HG02588 (cell line): ENCODE measurements at regions not wholly inside any gene's neighbourhood (a gene's known extent, or its start where the extent isn't known, plus 50 kb on each side); places are given as distances from the start of the nearest gene placed in this dataset.

Experiments
- ATAC-seq: cut with Tn5 transposase; IDR thresholded peaks from one replicate; pipeline ENCODE4 v1.9.1; 2021; ENCODE audit warnings: mild to moderate bottlenecking, moderate library complexity; ENCODE audit not compliant: unreplicated experiment

GRCh38 chr1:54497338-54497737 lies 50.7 kb upstream of the ACOT11 start:
- no peak for ATAC-seq

DNA sequence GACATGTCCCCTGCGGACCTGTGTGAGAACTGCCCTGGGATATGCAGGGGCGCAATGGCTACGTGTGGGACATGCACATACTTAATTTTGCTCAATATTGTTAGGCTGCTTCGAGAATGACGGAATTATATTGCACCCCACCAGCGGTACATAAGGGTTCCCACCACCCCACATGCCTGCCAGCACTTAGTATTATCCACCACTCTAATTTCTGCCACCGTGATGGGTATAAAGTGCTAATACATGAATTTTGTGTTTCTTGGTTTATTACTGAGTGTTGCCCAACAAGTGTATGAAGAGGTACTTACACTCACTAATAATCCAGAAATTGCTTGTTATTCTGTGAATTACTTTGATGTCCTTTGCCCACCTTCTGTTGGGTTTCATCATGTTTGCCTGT lies 52.1 kb upstream of the ACOT11 start:
- ATAC-seq, result no peak

DNA sequence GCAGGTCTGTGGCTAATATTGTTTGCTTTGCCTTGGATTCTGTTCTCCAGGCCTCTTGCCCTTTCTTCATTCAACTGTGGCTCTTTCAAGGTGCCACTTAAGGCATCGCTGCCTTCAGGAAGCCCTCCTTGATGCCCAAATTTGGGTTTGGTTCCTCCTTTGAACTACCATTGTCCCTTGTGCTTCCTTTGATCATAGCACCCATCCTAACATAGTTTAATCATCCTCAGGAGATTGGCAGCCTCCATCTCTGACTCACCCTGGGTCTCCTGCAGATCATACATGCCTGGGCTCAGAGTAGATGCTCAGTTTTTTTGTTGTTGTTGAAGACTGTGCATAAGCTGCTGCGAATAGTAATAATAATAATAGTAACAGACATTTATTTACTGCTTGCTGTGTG lies 54.4 kb upstream of the ACOT11 start:
- no peak for ATAC-seq

GRCh38 chr1:54490361-54491248 lies 57.4 kb upstream of the ACOT11 start:
- ATAC-seq, result no peak

DNA sequence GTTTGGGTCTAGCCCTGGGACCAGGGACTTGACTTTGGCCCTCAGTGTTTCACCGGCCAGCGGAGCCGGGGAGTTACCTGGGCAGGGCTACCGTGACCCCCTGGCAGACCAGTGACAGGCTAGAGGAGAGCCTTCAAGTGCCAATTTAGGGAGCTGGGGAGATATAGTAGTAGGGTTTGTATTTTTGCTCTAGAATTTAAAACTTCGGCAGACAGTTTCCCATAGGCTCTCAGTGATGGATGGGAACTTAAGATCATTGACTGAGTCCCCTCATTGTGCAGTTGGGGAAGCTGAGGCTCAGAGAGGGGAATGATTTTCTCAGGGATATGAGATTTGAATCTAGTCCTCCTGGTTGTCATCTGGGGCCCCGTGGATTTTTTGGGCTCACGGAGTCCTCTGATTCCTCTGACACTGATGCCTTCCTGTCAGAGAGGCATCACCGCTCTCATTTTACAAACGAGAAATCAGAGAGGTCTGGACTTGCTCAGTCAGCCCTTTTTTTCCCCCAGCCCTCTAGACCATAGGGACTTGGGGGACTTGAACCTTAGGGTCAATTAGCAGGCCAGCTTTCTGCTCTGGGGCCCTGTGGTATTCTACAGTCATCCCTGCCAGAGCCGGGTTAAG lies 58.3 kb upstream of the ACOT11 start:
- ATAC-seq, result no peak

DNA sequence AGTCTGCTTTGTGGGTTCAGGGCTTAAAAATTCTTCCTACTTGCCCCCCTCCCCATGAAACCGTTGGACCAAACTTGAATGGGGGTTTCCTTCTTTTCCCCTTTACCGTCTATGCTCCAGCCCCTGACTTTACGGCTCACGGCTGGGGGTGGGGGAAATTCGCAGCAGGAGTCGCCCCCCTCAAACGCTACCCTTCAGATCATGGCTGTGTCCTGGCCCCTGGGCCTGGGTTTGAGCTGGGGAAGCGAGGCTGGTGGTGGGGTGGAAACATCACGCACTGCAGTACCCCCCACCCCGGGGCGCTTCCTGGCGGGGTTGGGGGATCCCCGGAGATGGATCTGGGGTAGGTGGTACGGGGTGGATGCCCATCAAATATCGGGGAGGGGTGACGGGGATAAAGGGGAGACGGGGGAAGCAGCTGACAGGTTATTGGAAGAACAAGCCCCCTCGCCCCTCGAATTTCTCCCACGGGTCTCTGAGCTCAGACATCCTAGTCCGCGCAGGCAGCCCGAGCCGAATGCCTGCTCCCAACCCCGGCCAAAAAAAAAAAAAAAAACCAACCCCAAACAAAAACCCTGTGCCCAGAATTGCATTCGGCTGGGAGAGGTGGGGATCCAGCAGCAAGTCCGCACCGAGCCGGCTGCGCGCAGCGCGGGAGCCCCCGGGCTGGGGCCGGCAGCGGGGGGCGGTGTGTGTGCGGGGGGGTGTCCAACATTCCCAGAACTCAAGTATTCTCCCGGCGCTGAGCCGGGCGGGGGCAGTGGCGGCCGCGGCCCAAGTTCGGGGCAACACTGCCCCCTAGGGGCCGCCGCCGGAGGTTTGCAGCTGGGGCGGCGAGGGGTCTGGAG lies 59.0 kb upstream of the ACOT11 start:
- peak; percentile 69 for ATAC-seq

DNA sequence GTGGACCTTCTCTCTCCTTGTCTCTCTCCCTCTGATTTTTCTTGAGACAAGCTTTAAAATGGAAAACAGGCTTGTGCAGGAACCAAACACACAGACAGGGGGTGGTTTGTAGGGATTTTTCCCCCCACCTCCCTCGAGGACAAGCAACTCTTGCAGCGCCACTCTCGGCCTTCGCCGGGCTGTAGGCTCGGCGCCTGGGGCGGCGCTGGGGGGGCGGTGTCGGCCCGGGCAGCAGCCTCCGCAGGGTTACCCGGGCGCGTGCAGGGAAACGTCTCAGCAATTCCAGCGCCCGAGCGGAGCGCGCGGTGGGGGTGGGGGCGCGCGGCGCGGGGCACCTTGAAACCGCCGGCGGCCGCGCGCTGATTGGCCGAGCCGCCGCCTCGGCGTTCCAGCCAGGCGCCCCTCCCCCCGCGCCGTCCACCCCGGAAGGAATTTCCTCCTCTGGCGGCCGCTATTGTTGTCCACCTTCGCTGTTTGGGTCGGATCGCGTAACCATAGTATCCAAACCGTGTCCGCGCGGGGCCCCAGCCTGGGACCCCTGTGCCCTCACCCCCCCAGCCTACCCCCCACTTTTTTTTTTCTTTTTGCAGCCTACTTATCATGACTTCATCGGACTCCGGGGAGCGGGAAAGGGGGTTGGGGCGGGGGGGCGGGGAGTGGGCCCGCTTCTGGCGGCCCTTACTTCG lies 59.8 kb upstream of the ACOT11 start:
- ATAC-seq, result peak; percentile 49

DNA sequence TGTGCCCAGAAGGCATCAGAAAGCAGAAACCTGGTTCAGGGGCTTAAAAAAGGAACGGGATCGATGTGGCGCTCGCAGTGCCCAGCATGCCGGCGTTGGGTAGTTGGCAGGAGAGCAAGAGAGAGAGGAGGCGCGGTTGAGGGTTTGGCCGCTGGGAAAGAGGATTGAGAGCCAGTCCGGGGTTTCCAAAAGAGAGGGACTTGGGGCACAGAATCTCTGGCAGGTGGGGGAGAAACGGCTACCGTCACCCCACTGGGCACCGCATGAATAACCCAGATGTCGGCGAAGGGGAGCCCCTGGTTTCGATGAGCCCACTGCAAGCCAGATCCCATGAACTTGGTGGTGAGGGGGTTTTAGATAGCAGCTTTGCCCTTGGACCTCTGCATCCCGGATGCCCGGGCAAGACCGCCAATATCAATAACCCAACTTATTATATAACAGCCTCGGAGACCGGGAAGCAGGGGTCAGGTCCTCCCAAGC lies 60.4 kb upstream of the ACOT11 start:
- ATAC-seq, result no peak

- ATAC-seq, result no peak
Measured at GRCh38 chr1:54486907-54487306, 61.1 kb upstream of the ACOT11 start.

DNA sequence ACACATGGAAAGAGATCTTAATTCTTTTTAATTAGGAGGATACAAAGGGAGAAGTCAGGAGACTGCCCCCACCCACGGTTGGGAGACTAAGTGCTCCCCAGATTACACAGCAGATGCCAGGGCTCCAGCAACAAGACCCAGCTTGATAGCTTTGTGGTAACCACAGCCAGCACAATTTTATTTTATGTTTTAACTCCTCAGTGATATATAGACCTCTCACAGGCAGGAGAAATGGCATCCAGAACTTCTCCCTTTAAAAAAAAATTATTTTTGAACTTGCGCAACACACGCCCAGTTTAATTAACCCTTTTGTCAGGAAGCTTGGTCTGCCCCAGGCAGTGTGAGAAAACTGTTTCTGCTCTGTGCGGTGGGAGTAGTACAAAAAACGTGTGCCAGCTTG lies 62.6 kb upstream of the ACOT11 start:
- ATAC-seq, result no peak

- no peak for ATAC-seq
Measured at GRCh38 chr1:54483875-54484437, 64.1 kb upstream of the ACOT11 start.

DNA sequence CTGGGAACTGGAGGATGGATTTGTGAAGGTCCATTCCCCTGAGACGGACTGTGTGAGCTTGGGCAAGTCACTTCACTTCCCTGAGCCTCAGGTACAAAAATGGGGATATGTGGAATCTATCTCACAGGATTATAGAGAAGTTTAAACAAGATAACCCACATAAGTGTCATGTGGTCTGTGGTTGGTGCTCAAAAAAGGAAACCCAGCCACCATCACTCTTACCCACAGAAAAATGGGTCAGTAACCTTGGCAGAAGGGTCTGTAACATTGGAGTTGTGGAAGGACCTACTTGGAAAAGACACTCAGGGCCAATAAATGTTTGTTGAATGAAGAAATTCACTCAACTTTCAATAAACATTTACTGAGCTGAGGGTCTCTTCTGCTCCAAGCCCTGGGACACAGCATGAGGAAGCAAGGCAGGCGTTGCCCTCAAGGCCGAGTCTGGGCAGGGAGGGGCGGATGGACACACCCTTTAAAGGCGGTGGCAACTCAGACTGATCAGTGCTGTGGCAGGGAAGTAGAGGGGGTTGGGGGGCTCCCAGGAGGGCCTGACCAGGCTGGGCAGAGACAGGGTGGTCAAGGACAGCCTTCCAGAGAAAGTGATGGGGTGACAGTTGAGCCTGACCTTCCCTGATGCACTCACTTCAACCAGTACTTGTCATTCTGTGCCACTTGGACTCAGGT lies 66.7 kb upstream of the ACOT11 start:
- no peak for ATAC-seq

DNA sequence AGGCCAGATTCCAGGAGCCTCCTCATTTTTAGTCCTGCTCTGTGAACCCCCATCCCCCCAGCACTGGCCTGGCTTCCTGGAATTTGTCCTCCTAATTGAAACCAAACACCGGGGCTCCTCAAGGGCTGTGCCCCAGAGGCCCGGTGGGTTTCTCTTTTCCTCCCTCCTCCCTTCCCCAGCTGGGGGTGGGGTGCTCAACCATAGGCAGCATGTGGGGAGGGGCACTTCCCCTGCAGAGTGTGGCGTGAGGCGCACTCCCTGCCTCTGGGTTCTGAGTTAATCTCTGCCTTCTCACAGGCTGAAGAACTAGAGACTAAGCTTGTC lies 67.5 kb upstream of the ACOT11 start:
- no peak for ATAC-seq

DNA sequence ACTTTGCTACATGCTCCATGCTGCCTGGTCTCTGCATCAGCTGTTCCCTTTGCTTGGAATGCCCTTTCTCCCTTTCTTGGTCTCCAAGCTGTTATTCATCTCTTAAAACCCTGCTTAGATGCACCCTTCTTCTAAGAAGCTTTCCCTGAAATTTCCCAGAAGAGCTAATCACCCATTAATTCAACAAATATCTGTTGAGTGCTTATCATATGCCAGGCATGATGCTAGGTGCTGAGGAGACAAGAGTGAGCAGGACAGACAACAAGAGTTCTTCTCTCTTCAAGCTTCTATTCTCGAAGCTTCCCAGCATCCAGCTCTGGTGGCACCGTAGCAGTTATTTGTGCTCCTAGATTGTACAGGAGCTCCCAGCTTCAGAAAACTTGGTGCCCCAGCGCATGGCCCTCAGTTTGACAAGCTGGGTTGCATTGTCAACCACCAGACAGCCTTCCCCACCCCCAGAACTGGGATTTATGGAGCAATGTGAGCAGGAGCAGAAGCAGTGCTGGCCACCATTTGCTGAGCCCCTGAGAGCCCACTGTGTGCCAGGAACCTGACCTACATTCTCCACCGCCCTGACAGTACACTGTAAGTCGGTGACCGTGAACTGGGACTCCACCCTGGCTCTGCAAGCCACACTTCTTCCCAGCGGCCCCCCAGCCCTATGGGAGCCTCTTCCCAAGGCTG lies 68.0 kb upstream of the ACOT11 start:
- ATAC-seq, result no peak

- no peak for ATAC-seq
Measured at GRCh38 chr1:54479251-54479650, 68.8 kb upstream of the ACOT11 start.

- no peak for ATAC-seq
Measured at GRCh38 chr1:54477153-54477561, 70.9 kb upstream of the ACOT11 start.

GRCh38 chr1:54476530-54477109 lies 70.4 kb upstream of the SSBP3 start:
- no peak for ATAC-seq

- ATAC-seq, result no peak
Measured at GRCh38 chr1:54475946-54476516, 69.8 kb upstream of the SSBP3 start.

DNA sequence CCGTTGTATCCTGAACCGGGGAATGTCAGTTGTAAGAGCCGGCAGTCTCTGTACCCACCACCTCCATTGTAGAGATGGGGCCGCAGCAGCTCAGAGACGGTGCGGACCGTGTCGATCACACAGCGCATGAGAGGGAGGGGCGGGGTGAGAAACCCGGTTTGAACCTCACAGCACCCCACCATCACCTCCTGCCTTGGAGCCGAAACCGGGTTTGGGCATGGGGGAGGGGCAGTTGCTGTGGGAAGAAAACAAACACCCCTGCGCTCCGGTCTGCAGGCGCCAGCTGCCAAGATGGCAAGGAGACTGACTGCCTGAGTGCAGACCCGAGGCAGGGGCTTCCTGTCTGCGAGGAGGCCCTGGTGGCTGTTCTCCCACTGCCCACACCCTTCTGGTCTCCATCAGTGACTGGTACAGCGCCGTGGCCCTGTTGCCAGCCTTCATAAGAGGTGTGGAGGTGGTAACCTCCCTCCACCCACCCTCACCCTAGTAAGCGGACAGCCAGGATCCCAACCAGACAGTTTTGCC lies 69.2 kb upstream of the SSBP3 start:
- ATAC-seq, result no peak
